Muscle of leg (tissue), 3 donors: ENCODE measurements at regions not wholly inside any gene's neighbourhood (a gene's known extent, or its start where the extent isn't known, plus 50 kb on each side); places are given as distances from the start of the nearest gene placed in this dataset.
A peak's percentile ranks its signal among the peaks of the same experiment; 100 is the strongest.

Experiments used
- DNase-seq: peaks from one replicate; pipeline ENCODE4 v3.0.0; 2013
- H3K27ac ChIP-seq: one replicate; pipeline ENCODE4 v1.5.1; 2013; ENCODE audit warnings: mild to moderate bottlenecking, low read length, control low read depth
- H3K27me3 ChIP-seq: one replicate; pipeline ENCODE4 v1.6.1; 2013; ENCODE audit warnings: low read length; ENCODE audit not compliant: control insufficient read depth, insufficient read depth
- H3K36me3 ChIP-seq: one replicate; pipeline ENCODE4 v1.6.1; 2013; ENCODE audit warnings: low read length; ENCODE audit not compliant: control insufficient read depth, insufficient read depth
- H3K4me1 ChIP-seq: one replicate; pipeline ENCODE4 v1.6.1; 2013; ENCODE audit warnings: low read length; ENCODE audit not compliant: control insufficient read depth, insufficient read depth
- H3K4me3 ChIP-seq: one replicate; pipeline ENCODE4 v1.5.1; 2013; ENCODE audit warnings: low read length, control low read depth
- H3K9me3 ChIP-seq: replicated peaks from 2 replicates; pipeline ENCODE4 v1.6.1; 2013; ENCODE audit warnings: low read depth, low read length; ENCODE audit not compliant: control insufficient read depth
- WGBS: methylation state at CpG from one replicate; pipeline ENCODE4 v1.1.5; 2013; ENCODE audit warnings: missing lambda C conversion rate; ENCODE audit not compliant: insufficient coverage; 5-methylcytosine and 5-hydroxymethylcytosine counted together

DNA sequence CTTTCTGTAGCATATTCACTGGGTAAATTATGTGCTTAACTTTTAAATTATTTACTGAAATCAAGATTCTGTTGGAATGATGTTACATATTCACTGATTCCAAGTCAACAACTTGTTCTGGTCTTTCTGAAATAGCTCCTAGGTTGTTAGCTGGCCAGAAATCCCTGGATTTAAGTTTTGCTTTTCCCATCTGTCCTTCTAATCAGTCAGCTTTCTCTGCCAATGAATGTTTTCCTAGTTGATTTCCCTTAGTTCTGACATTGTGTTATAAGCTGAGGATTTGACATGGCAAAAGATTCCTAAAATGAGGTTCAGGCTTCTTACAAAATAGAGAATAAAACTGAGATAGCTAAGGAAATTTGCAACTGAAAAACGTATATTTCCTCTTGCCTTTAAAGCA lies 1479.6 kb downstream of the MRPL39 start:
- H3K9me3 ChIP-seq, result no peaks in the 10 kb centered on the region
- H3K4me3 ChIP-seq, result no peak overlapping the region
- H3K27me3 ChIP-seq, result no peaks in the 10 kb centered on the region
- peak; percentile 68 for DNase-seq
- no peak overlapping the region for H3K27ac ChIP-seq
- no peaks in the 10 kb centered on the region for H3K36me3 ChIP-seq
- H3K4me1 ChIP-seq, result no peaks in the 10 kb centered on the region
- no CpG with 5 or more reads among the region's 1 CpG for WGBS

DNA sequence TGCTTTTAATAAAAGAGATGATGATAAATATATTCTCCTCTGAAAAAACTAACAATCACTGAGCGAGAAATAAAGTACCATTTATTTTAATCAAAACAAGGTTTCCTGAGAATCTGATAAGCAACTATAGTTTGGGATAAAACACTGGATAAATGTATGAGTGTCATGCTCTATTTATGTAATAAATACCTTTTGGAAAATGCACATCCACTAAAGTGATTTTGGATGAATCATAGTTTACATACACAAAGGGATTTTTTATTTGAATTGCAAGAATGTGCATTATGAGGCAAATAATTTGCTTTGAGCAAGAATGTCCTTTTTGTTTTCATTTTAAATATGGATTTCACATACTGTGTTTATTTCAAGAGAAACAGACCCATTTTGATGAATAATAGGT lies 1483.5 kb downstream of the MRPL39 start:
- Histone ChIP-seq H3K27ac (no peak overlapping the region), H3K36me3 (no peaks in the 10 kb centered on the region), H3K4me1 (no peaks in the 10 kb centered on the region), H3K27me3 (no peaks in the 10 kb centered on the region), H3K4me3 (no peak overlapping the region), H3K9me3 (no peaks in the 10 kb centered on the region)
- WGBS, result no CpG with 5 or more reads among the region's 1 CpG
- no peak for DNase-seq

DNA sequence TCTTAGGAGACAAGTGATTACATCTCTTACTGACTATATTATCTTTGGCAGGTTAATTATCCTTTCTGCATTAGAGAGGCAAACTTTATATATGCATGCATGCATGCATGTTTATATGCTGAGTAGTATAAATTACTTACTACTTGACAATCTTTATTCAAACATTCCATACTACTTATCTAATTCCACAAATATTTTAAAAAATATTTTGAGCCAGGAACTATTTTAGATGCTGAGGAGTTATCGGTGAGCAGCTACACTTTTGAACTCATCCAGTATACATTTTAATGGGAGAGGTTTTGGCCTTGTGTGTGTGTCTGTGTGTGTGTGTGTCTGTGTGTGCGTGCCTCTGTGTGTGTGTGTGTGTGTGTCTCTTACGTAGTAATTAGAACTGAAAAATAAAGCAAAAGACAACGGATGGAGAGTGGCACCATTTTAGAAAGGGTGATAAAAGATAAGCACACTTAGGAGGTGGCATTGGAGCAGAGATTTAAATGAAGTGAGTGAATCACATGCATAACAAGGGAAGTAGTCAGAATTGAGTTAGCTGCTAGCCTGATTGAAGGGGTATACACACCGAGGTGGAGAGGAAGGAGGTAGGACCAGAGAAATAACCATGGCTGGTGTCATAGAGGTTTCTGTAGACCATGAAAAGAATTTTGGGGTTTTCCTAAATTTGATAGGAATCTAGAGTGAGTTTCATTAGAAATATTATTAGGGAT lies 1488.4 kb downstream of the MRPL39 start:
- 70% methylated on average over 3 of the region's 5 CpGs for WGBS
- no peak for DNase-seq
- H3K27ac ChIP-seq, result no peak overlapping the region

DNA sequence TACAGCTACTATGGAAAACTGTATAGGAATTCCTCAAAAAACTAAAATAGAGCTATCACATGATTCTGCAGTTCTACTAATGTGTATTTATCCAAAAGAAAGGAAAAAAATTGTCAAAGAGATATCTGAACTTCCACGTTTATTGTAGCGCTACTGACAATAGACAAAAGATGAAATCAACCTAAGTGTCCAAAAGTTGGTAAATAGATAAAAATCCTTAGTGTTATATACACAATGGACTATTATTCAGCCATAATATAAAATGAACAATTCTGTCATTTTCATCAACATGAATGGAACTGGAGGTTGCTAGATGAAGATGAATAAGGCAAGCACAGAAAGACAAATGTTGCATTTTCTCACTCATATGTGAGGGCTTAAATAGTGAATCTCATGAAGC lies 1492.1 kb downstream of the MRPL39 start:
- H3K36me3 ChIP-seq, result no peaks in the 10 kb centered on the region
- H3K4me3 ChIP-seq, result no peak overlapping the region
- no CpG with 5 or more reads among the region's 2 CpGs for whole genome bisulfite sequencing
- no peak for DNase-seq
- H3K27ac ChIP-seq, result no peak overlapping the region
- no peaks in the 10 kb centered on the region for H3K27me3 ChIP-seq
- no peaks in the 10 kb centered on the region for H3K9me3 ChIP-seq
- H3K4me1 ChIP-seq, result no peaks in the 10 kb centered on the region

More for the DNA sequence above, 1488.4 kb downstream of the MRPL39 start:
- no peaks in the 10 kb centered on the region for H3K4me1 ChIP-seq
- H3K9me3 ChIP-seq, result no peaks in the 10 kb centered on the region
- no peak overlapping the region for H3K4me3 ChIP-seq
- H3K27me3 ChIP-seq, result no peaks in the 10 kb centered on the region
- no peaks in the 10 kb centered on the region for H3K36me3 ChIP-seq

DNA sequence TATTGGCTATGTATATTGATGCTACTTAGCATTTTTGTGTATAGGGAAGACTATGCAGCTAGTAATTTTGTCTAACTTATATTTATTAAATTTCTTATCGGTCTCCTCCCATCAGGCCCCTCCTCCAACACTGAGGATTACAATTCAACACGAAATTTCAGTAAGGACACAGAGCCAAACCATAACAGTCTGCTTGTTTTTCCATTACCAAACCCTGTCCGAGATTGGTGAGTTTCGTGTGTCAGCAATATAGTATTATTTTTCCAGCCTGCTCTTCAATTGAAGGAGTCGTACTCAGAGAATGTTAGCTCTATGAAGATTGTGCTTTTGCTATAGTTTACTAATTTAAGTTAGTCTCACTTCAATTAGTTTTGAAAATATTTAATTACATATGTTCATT lies 1495.3 kb downstream of the MRPL39 start:
- peak; percentile 8 for DNase-seq
- WGBS, result no CpG with 5 or more reads among the region's 5 CpGs
- H3K4me3 ChIP-seq, result no peak overlapping the region
- H3K4me1 ChIP-seq, result no peaks in the 10 kb centered on the region
- no peaks in the 10 kb centered on the region for H3K27me3 ChIP-seq
- no peak overlapping the region for H3K27ac ChIP-seq
- no peaks in the 10 kb centered on the region for H3K9me3 ChIP-seq
- H3K36me3 ChIP-seq, result no peaks in the 10 kb centered on the region

DNA sequence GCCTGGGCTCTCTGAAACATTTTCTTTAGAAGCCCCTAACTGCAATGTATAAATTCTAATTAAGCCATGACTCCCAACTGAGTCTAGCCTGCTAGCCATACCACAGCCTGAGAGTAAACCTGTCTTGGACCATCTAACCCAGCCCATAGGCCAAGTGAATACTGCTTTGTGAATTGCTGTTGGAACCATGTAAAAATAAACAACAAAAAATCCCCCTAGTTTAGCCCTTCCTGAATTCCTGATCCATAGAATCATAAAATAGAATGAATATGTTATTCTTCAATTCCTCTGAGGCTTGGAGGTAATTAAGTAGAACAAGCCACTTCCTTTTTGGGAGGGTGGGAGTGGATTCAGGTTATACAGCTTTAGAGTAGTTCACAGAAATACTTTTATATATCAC lies 1496.4 kb downstream of the MRPL39 start:
- DNase-seq, result peak; percentile 2
- no peaks in the 10 kb centered on the region for H3K4me1 ChIP-seq
- H3K27me3 ChIP-seq, result no peaks in the 10 kb centered on the region
- no peak overlapping the region for H3K4me3 ChIP-seq
- no peaks in the 10 kb centered on the region for H3K36me3 ChIP-seq
- no peaks in the 10 kb centered on the region for H3K9me3 ChIP-seq
- H3K27ac ChIP-seq, result no peak overlapping the region

DNA sequence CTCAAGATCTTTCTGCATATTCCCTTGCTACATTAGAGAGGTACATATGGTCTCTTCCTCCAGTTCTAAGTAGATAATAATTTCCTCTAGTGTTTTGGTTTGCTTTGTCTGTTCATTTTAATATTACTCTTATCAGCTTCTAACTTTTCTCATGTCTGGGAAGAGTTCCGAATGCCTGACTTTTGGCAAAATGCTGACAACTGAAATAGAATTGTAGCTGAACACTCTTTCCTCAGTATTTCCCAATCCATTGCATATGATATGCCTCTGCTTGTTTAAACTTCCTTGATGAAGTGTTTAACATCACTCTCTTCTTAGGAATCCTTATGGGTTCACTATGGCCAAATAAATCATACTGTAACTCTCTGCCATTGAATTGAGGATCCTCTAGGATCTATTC lies 1510.1 kb downstream of the MRPL39 start:
- H3K27me3 ChIP-seq, result no peaks in the 10 kb centered on the region
- no peaks in the 10 kb centered on the region for H3K4me1 ChIP-seq
- H3K27ac ChIP-seq, result no peak overlapping the region
- no peak overlapping the region for H3K4me3 ChIP-seq
- peak; percentile 30 for DNase-seq
- no peaks in the 10 kb centered on the region for H3K36me3 ChIP-seq
- no CpG with 5 or more reads among the region's 1 CpG for WGBS
- H3K9me3 ChIP-seq, result no peaks in the 10 kb centered on the region

DNA sequence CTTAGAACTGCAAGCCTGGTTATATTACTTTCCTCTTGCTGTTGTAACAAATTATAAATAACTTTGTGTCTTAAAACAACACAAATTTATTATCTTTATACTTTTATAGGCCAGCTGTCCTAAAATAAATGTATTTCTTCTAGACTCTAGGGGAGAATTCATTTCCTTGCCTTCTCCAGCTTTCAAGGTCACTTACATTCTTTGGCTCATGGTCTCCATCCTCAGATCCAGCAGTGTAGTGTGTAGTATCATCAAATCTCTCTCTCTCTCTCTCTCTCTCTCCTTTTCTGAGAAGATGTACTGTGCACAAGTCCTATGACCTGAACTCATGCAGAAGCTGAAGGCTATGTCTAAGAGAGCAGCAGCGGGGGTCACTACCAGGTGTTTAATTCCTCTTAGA lies 1510.6 kb downstream of the MRPL39 start:
- Histone ChIP-seq H3K4me3 (no peak overlapping the region), H3K36me3 (no peaks in the 10 kb centered on the region), H3K27me3 (no peaks in the 10 kb centered on the region), H3K9me3 (no peaks in the 10 kb centered on the region), H3K4me1 (no peaks in the 10 kb centered on the region), H3K27ac (no peak overlapping the region)
- peak; percentile 78 for DNase-seq
- WGBS, result 71% methylated on average over 1 of the region's 1 CpG

DNA sequence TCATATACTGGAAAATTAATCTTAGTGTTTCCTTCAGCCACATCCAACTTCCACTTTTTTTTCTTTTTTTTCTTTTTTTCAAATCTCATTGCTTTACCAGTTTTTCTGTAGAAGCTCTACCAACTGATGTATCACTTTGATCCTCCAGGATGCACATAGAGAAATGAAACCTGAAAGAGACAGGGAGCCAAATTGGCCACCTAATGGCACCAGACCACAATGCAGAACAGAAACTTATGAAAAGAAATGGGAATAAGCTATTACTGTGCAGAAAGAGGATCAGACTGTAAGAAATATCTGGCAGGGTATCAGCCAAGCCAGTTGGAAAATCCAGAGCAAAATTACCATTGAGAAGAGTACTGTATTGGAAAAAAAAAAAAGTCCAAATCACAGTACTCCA lies 1514.2 kb downstream of the MRPL39 start:
- no peak overlapping the region for H3K27ac ChIP-seq

DNA sequence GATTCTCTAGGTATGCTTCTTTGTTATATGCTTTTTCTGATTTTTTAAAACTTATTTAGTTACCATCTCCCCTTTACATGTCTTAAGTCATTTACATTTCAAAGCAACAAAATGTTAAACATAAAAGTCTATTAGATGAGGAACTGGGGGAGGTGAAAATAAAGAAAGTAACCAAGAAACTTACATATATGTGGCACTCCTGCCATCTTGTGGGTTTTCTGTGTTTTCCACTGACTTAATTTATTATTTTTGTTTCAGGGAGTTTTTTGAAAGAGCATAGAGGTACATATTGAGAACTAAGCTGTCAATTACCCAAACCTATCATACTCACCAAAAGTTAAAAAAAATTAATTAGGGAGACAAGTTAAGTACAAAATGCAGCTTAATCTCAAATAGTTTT lies 1531.1 kb downstream of the MRPL39 start:
- peak; percentile 10 for DNase-seq
- Histone ChIP-seq H3K27me3 (no peaks in the 10 kb centered on the region), H3K4me1 (no peaks in the 10 kb centered on the region), H3K4me3 (no peak overlapping the region), H3K36me3 (no peaks in the 10 kb centered on the region), H3K9me3 (peaks cover 4% of the 10 kb centered on the region), H3K27ac (no peak overlapping the region)

More for the DNA sequence above, 1514.2 kb downstream of the MRPL39 start:
- Histone ChIP-seq H3K4me1 (no peaks in the 10 kb centered on the region), H3K27me3 (no peaks in the 10 kb centered on the region), H3K9me3 (no peaks in the 10 kb centered on the region), H3K4me3 (no peak overlapping the region), H3K36me3 (no peaks in the 10 kb centered on the region)
- DNase-seq, result peak; percentile 3

DNA sequence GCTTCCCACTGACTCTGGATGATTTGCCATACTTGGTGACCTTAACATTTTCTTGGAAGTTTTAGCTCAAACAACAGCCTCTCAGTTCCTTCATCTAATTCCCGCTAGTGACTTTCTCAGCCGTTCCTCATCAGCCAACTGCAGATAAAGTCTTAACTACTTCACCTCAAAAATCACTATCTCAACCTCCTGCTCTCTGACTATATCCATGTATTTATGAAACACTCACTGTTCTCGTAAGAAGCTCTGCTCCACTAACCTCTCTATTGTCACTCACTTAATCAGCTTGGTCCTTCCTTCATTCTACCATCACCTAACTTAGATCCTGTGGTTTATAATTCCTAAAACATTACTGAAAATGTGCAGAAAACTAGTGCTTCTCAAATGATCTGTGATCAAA lies 1551.6 kb downstream of the MRPL39 start:
- no peaks in the 10 kb centered on the region for H3K9me3 ChIP-seq
- WGBS, result 62% methylated on average over 2 of the region's 3 CpGs
- H3K4me1 ChIP-seq, result no peaks in the 10 kb centered on the region
- H3K27ac ChIP-seq, result no peak overlapping the region
- no peak overlapping the region for H3K4me3 ChIP-seq
- no peak for DNase-seq
- no peaks in the 10 kb centered on the region for H3K27me3 ChIP-seq
- H3K36me3 ChIP-seq, result no peaks in the 10 kb centered on the region
